HG03280 (cell line): ENCODE measurements at regions not wholly inside any gene's neighbourhood (a gene's known extent, or its start where the extent isn't known, plus 50 kb on each side); places are given as distances from the start of the nearest gene placed in this dataset.
"Not testable (repeated sequence)": the region's sequence is repeated elsewhere in the genome, so short reads cannot be mapped to it uniquely, and the experiment has no call there.

Source experiments
- ATAC-seq: cut with Tn5 transposase; IDR thresholded peaks from one replicate; pipeline ENCODE4 v1.9.1; 2021; ENCODE audit warnings: mild to moderate bottlenecking, moderate library complexity; ENCODE audit not compliant: unreplicated experiment

GRCh38 chr5:63228154-63228553, 649.5 kb downstream of the LRRC70 start:
- no peak for ATAC-seq

DNA sequence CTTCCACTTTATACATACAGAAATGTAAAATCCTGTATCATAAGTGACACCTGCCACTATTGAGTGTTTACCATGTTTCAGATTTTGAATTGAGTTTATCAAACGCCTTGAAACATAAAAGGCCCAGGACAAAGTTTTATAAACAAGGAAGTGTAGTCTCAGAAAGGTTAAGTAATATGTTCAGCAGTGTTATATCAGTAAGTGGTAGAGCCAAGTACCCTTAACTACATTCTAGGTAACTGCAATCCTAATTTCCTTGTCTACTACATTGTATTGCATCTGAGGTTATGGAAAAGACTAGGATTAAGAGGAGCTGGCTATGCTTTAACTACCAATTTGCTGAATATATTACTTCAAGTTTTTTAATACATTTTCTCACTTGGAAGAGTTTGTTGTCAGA, 641.6 kb downstream of the LRRC70 start:
- ATAC-seq = no peak

DNA sequence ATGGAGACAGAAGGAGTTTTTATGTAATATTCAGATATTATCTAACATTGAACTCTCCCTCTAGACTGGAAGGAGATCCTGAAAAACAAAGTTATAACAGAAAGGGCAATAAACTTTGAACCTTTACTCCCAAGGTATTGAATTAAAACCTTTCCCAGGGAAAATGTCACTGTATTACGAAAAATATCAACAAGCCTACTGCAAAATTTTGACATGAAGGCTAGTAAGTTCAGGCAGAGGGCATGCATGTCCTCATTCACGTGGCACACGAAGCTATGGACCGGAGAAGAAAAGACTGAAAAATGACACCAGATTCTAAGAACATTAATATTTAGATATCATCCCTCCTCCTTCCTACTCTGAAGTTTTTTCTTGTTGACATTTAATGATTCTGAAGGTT, 638.8 kb downstream of the LRRC70 start:
- no peak for ATAC-seq

- ATAC-seq = no peak
These were observed 634.6 kb downstream of the LRRC70 start for GRCh38 chr5:63213256-63213655.

DNA sequence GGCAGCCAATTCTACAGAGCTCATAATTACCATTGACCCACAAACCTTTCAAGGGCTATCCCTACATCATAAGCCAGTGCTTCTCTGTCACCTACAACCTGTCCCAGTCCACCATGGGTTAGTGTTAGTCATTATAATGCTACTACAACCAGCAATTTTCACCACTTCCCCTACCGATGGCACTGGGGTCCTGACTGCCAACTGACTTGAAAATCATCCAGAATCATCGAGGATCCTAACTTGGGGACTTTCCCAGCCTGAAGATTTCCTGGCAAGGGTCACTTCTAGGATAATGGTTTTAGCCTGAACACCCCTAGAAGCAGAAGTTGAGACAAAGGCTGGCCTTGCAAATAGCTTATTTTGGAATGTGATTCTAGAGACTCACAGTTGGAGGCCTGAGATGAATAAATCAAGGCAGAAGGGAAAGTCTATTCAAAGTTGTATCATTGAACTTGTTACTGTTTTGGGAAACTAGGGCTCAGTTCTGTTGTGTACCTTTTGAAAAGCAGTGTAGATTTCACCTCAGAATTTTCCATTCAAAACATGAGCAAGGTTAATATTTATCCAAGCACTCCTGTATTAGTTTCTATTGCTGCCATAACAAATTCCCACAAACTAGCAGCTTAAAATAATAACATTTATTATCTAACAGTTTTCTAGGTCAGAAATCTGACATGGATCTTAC, 633.0 kb downstream of the LRRC70 start:
- ATAC-seq = no peak

DNA sequence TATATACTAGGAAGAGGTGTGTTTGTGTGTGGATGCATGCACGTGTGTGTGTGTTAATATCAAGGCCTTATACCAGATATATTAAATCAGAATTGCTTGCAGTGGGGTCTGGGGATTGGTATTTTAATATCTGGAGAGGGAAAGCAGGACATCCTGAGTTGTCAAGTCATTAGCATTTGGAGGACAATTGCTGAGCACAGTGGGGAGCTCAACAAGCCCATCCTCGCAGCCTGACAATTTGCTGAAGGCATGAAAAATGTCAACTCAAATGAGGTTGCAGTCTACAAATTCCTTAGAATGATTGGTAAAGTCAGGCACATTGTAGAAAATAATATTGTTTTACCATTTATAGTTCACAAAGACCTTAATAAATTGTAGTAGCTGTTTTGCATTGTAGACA, 627.4 kb downstream of the LRRC70 start:
- no peak for ATAC-seq

DNA sequence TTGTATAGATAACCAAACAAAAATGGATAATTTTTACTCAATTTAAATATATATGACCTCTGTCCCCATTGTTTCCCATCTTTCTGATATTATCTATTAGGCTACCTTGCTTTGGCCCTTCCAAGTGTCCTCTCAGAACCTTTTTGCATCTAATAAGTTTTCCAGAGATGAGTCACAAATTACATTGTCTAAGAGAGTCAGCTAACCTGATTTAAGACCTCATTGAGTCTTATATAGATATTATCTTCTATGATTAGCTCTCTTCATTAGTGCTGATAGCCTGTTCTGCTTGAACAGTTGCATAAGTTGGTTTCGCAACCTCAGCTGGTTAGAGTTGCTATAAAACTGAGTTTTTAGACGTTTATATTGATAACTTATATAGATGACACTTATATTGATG, 623.1 kb downstream of the LRRC70 start:
- ATAC-seq = no peak

DNA sequence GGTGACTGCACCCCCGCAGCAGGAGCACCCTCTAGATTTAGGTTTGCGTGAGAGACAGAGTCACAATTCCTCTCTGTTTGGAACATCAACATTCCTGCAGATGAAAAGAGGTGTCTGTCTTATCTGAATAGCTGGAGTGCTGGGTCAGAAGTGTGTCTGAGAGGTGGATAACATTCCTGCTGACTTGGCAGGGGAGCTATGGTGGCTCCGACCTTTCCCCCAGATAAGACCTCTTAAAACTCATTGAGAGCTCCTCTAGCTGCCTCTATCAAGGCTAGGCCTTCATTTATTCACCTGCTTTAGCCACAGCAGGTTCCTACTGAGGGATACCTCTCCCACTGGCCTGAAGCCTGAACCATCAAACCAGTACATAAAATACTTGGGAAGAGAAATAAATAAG, 615.5 kb downstream of the LRRC70 start:
- ATAC-seq = no peak

DNA sequence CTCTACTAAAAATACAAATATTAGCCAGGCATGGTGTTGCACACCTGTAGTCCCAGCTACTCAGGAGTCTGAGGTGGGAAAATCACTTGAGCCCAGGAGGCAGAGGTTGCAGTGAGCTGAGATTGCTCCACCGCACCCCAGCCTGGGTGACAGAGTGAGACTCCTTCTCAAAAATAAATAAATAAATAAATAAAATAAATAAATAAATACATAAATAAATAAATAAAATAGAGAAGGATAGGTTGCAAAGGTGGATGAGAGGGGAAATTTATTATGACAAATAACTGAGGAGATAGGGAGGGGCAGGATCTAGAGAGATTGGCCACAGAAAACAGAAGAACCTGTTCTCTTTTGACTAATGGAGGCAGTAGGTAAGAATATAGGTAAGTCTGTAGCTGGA, 601.6 kb downstream of the LRRC70 start:
- not testable (repeated sequence) for ATAC-seq

GRCh38 chr5:63175850-63176249, 597.2 kb downstream of the LRRC70 start:
- ATAC-seq = no peak

- ATAC-seq = no peak
These were observed 591.9 kb downstream of the LRRC70 start for GRCh38 chr5:63170486-63170885.

GRCh38 chr5:63164838-63165535, 586.4 kb downstream of the LRRC70 start:
- ATAC-seq = no peak

DNA sequence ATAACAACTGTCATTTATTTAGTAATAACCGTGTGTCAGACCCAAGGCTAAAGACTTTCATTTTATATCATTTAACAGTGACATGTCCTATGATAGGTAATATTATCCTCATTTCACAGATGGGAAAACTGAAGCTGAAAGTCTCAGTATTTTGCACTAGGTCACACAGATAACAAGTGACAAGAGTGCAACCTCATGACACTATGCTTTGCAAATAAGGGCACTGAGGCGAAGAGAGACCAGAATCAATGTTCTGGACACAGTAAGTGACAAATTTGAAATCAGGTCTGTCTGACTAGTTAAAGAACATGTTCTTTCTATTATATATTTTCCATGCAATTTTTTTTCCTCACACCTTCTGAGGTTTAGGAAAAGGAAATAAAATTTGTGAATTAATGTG, 585.7 kb downstream of the LRRC70 start:
- ATAC-seq = no peak

- ATAC-seq = no peak
These were observed 576.7 kb downstream of the LRRC70 start for GRCh38 chr5:63155310-63155631.

DNA sequence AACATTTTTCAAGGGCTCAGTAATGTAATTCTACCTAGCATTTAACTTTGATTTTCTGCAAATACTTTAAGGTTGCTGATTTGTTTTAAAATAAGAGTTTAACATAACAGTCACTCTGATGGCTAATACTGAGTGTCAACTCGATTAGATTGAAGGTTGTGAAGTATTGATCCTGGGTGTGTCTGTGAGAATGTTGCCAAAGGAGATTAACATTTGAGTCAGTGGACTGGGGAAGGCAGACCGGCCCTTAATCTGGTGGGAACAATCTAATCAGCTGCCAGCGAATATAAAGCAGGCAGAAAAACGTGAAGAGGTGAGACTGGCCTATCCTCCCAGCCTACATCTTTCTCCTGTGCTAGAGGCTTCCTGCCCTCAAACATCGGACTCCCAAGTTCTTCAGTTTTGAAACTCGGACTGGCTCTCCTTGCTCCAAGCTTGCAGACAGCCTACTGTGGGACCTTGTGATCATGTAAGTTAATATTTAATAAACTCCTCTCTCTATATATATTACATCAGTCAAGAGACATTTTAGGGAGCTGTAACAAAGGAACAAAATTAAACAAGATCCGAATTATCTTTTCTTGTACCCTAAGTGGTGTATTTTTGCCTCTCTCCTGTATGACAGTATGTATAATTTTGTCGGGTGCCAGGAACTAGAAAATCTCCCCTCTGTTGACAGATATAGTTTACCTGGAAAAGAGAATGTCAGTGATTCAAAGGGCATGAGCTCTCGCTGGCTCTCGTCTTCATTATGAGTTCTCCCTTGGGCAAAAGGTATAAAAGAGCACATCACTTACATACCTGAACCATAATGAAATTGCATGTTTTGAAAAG, 576.1 kb downstream of the LRRC70 start:
- no peak for ATAC-seq

GRCh38 chr5:63152871-63153270, 574.3 kb downstream of the LRRC70 start:
- ATAC-seq = no peak

DNA sequence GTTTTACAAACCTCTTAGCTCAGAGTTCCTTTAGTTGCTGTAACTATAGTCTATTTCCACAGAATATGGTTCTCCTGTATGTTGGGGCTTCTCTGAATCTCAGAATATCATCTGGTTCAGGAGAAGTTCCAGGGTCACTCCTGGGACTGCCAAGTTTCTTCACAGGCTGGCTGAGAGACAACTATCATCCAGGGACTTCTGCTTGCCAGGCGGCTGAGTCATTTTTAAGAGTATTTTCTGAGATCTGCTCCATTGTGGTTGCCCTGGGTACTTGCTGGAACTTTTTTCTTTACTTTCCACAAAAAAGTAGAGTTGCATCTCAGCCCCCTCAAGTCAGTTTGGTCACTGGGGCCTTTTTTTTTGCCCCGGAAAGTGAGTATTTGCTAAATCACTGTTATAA, 566.5 kb downstream of the LRRC70 start:
- ATAC-seq = no peak

DNA sequence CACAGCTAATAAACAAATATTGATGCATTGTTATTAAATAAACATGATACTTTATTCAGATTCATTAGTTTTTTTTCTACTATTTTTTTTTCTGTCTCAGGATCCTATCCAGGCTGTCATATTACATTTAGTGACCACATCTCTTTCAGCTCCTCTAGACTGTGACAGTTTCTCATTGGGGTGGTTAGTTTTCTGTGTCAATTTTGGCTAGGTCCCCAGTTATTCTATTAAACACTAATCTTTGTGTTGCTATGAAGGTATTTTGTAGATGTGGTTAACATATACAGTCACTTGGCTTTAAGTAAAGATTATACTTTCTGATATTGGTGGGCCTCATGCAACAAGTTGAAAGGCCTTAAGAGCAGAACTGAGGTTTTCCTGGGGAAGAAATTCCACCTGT, 563.0 kb downstream of the LRRC70 start:
- ATAC-seq = no peak

DNA sequence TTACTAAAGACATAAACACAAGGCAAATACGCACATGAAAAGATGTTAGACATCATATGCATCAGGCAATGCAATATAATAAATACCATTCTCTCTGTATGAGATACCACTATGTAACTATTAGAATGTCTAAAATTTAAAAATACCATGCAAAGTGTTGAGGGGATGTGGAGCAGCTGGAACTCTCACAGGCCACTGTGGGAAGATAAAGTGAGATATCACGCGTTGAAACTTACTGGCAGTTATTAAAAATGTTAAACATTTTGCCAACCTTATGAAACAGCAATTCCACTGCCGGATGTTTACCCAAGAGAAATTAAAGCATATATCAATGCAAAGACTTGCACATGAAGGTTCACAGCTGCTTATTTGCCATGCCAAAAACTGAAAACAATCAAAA, 556.7 kb downstream of the LRRC70 start:
- no peak for ATAC-seq

DNA sequence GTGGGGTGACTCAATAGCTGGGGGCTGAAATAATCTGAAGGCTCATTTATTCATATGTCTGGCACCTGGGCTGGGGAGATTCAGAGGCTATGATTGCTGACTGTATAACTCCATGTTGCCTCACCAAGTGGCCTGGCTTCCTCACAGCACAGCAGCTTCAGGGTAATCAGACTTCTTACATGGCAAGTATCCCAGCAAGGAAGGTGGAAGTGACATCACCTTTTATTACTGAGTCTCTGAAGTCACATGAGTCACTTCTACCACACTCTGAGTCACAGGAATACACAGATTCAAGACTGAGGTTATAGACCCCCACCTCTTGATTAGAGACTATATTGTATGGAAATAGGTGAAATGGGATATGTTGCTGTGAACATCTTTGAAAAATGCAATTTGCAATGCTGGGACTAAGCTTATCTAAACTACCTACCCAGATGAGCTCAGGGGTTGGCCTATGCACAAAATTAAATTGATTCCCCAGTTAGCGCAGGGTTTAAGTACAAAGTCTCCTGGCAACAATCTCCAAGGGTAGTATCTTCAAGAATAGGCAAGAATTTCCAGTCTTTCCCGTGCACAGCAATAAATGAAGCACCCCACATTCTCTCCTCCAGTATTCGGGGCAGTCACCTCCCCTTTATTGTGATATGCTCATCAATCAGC, 553.1 kb downstream of the LRRC70 start:
- no peak for ATAC-seq

DNA sequence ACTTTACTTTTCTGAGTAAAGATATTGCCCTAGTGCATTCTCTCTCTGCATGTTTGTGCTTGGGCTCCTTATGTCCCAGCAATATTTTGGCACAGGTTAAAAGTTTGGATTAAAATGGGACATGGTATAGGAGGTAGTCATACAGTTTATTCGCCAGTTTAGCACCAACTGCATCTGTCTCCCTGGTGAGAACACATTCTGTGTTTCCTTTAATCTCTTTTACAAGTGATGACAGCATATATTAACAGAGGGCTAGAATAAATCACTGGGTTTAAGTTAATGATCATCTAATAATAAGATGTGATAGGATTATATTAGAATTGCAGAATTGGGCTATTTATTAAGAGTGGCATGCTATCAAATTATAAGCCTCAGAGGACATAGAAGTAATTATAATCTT, 550.1 kb downstream of the LRRC70 start:
- ATAC-seq = no peak

DNA sequence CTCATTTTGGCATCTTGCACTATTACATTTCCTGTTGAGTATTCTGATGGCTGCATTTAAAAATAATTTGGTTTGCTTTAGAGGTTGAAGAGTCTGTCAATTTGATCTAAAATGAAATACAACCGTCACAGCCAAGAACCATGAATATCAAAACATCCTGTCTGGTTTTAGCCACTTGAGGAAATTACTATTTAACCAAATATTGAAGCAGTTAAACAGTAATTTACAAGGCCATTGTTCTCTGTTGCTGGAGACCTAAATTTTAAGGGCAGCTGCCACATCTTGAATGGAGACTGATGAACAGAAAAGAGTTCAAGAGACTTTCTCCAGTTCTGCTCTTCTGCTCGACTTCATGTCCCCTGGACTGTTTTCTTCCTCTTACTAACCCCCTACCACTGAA, 549.4 kb downstream of the LRRC70 start:
- no peak for ATAC-seq
